Liver (tissue), 8 donors: ENCODE measurements at regions not wholly inside any gene's neighbourhood (a gene's known extent, or its start where the extent isn't known, plus 50 kb on each side); places are given as distances from the start of the nearest gene placed in this dataset.

Experiments
- DNase-seq: peaks from one replicate; pipeline ENCODE4 v3.0.0-alpha.2; 2017; ENCODE audit warnings: low spot score
- H3K27ac ChIP-seq, 2 donors: one replicate each; pipeline ENCODE4 v1.7.0; 2013; ENCODE audit warnings: inconsistent platforms in 2 of 2, low read length in 2 of 2, control low read depth in 1 of 2, low read depth in 1 of 2, mild to moderate bottlenecking in 1 of 2
- H3K27me3 ChIP-seq, 4 donors: one replicate each; pipeline versions ENCODE4 v1.6.1 to v1.7.0; 2013; ENCODE audit warnings: low read length in 3 of 4, inconsistent platforms in 1 of 4, mild to moderate bottlenecking in 1 of 4, moderate library complexity in 1 of 4; ENCODE audit not compliant: control insufficient read depth in 4 of 4, insufficient read depth in 4 of 4
- H3K36me3 ChIP-seq, 4 donors: one replicate each; pipeline versions ENCODE4 v1.6.1 to v1.7.0; 2013; ENCODE audit warnings: low read length in 3 of 4, mild to moderate bottlenecking in 3 of 4, low read depth in 1 of 4, moderate library complexity in 1 of 4; ENCODE audit not compliant: control insufficient read depth in 4 of 4, insufficient read depth in 3 of 4
- H3K4me1 ChIP-seq, 4 donors: one replicate each; pipeline versions ENCODE4 v1.6.1 to v1.7.0; 2013; ENCODE audit warnings: low read length in 3 of 4, mild to moderate bottlenecking in 3 of 4, moderate library complexity in 1 of 4; ENCODE audit not compliant: control insufficient read depth in 4 of 4, insufficient read depth in 4 of 4
- H3K4me3 ChIP-seq, 3 donors: one replicate each; pipeline versions ENCODE4 v1.6.1 to v1.7.0; 2013; ENCODE audit warnings: low read length in 3 of 3, control low read depth in 1 of 3, low read depth in 1 of 3, mild to moderate bottlenecking in 1 of 3
- H3K9ac ChIP-seq, 2 donors: one replicate each; pipeline ENCODE4 v1.7.0; 2013; ENCODE audit warnings: low read length in 2 of 2, mild to moderate bottlenecking in 2 of 2, moderate library complexity in 2 of 2, control low read depth in 1 of 2, low read depth in 1 of 2
- H3K9me3 ChIP-seq, 4 donors: one replicate each; pipeline versions ENCODE4 v1.6.1 to v1.7.0; 2013; ENCODE audit warnings: low read length in 3 of 4; ENCODE audit not compliant: control insufficient read depth in 4 of 4
- ATF3 ChIP-seq: IDR thresholded peaks from 2 replicates; pipeline ENCODE4 v1.6.1; 2016; ENCODE audit warnings: antibody characterized with exemption
- CTCF ChIP-seq: fragments of 150-350 bp; IDR thresholded peaks from 2 replicates; pipeline ENCODE4 v1.5.1; 2017; ENCODE audit warnings: improper control_type of control experiment, low read depth, low read length; ENCODE audit not compliant: missing input control
- EGR1 ChIP-seq, 2 donors: IDR thresholded peaks; 2 replicates each; pipeline ENCODE4 v1.6.1; 2016 to 2018; ENCODE audit warnings: antibody characterized with exemption in 2 of 2, low read depth in 2 of 2
- FOXA1 ChIP-seq: IDR thresholded peaks from 2 replicates; pipeline ENCODE4 v1.6.1; 2016; ENCODE audit warnings: antibody characterized with exemption
- FOXA2 ChIP-seq: IDR thresholded peaks from 2 replicates; pipeline ENCODE4 v1.6.1; 2016; ENCODE audit warnings: antibody characterized with exemption
- GABPA ChIP-seq, 2 donors: IDR thresholded peaks in 1 of 2; conservative IDR thresholded peaks in 1 of 2; 2 replicates each; pipeline ENCODE4 v1.6.1; 2016; ENCODE audit warnings: antibody characterized with exemption in 2 of 2, mild to moderate bottlenecking in 1 of 2, moderate library complexity in 1 of 2
- HNF4A ChIP-seq, 2 donors: conservative IDR thresholded peaks; 2 replicates each; pipeline ENCODE4 v1.6.1; 2016; ENCODE audit warnings: antibody characterized with exemption in 2 of 2, mild to moderate bottlenecking in 2 of 2
- JUND ChIP-seq, 2 donors: IDR thresholded peaks; 2 replicates each; pipeline ENCODE4 v1.6.1; 2016; ENCODE audit warnings: antibody characterized with exemption in 2 of 2
- MAX ChIP-seq: IDR thresholded peaks from 2 replicates; pipeline ENCODE4 v1.6.1; 2016; ENCODE audit warnings: antibody characterized with exemption
- NR2F2 ChIP-seq: IDR thresholded peaks from 2 replicates; pipeline ENCODE4 v1.6.1; 2016; ENCODE audit warnings: antibody characterized with exemption
- RAD21 ChIP-seq, 2 donors: IDR thresholded peaks; 2 replicates each; pipeline ENCODE4 v1.6.1; 2016; ENCODE audit warnings: antibody characterized with exemption in 2 of 2, mild to moderate bottlenecking in 2 of 2
- REST ChIP-seq: IDR thresholded peaks from 2 replicates; pipeline ENCODE4 v1.6.1; 2016; ENCODE audit warnings: antibody characterized with exemption, mild to moderate bottlenecking
- RXRA ChIP-seq, 2 donors: IDR thresholded peaks; 2 replicates each; pipeline ENCODE4 v1.6.1; 2017 to 2018; ENCODE audit warnings: antibody characterized with exemption in 2 of 2, mild to moderate bottlenecking in 1 of 2
- SP1 ChIP-seq: IDR thresholded peaks from 2 replicates; pipeline ENCODE4 v1.6.1; 2018; ENCODE audit warnings: antibody characterized with exemption, mild to moderate bottlenecking
- TAF1 ChIP-seq: conservative IDR thresholded peaks from 2 replicates; pipeline ENCODE4 v1.6.1; 2016; ENCODE audit warnings: antibody characterized with exemption, mild to moderate bottlenecking
- ZBTB33 ChIP-seq: IDR thresholded peaks from 2 replicates; pipeline ENCODE4 v1.6.1; 2016; ENCODE audit warnings: antibody characterized with exemption
- WGBS: extraction: QIAGEN DNeasy Blood & Tissue Kit; methylation state at CpG from one replicate; pipeline ENCODE4 v1.1.7; 2013; 5-methylcytosine and 5-hydroxymethylcytosine counted together
- donor health status: healthy.
- donor health status: healthy.
- donor health status: healthy.
- donor health status: healthy.
- donor health status: healthy.

GRCh38 chr15:35827911-35828310, 281.9 kb upstream of the DPH6 start:
- Histone ChIP-seq H3K27ac (no peak overlapping the region), H3K27me3 (no peaks in the 10 kb centered on the region), H3K9ac (no peak overlapping the region), H3K4me3 (no peak overlapping the region), H3K4me1 (peaks cover 0 to 2% (median 0%) of the 10 kb centered on the region in 4 donors), H3K36me3 (no peaks in the 10 kb centered on the region), H3K9me3 (no peaks in the 10 kb centered on the region)
- TF ChIP-seq ATF3: no peak
- no peak for TF ChIP-seq JUND (IDR thresholded peaks at IDR 0.05)
- TF ChIP-seq RAD21 (IDR thresholded peaks at IDR 0.05): no peak
- TF ChIP-seq NR2F2: no peak
- no peak for TF ChIP-seq ZBTB33
- no peak for TF ChIP-seq FOXA2
- no peak for TF ChIP-seq HNF4A (conservative IDR thresholded peaks at IDR 0.05)
- TF ChIP-seq FOXA1: no peak
- no peak for TF ChIP-seq RXRA (IDR thresholded peaks at IDR 0.05)
- TF ChIP-seq REST: no peak
- TF ChIP-seq TAF1: no peak
- WGBS: 60% methylated on average over 3 of the region's 3 CpGs
- no peak for DNase-seq

- Histone ChIP-seq H3K4me1 (no peaks in the 10 kb centered on the region), H3K9ac (no peak overlapping the region)
Measured at GRCh38 chr15:35833581-35833980, 287.6 kb upstream of the DPH6 start.

More at GRCh38 chr15:35833581-35833980, 287.6 kb upstream of the DPH6 start:
- Histone ChIP-seq H3K9me3 (no peaks in the 10 kb centered on the region), H3K27ac (no peak overlapping the region), H3K36me3 (no peaks in the 10 kb centered on the region), H3K27me3 (no peaks in the 10 kb centered on the region), H3K4me3 (no peak overlapping the region)
- 93% methylated on average over 1 of the region's 1 CpG for WGBS
- TF ChIP-seq HNF4A (conservative IDR thresholded peaks at IDR 0.05): no peak
- no peak for TF ChIP-seq REST
- TF ChIP-seq JUND (IDR thresholded peaks at IDR 0.05): no peak
- TF ChIP-seq EGR1 (IDR thresholded peaks at IDR 0.05; ENCODE audit: low read depth in 2 of 2): no peak
- TF ChIP-seq MAX: no peak
- no peak for TF ChIP-seq CTCF
- no peak for TF ChIP-seq TAF1
- TF ChIP-seq NR2F2: no peak
- no peak for TF ChIP-seq SP1
- no peak for TF ChIP-seq GABPA (IDR thresholded peaks at IDR 0.05 in 1 of 2, conservative IDR thresholded peaks at IDR 0.05 in 1 of 2)
- TF ChIP-seq RXRA (IDR thresholded peaks at IDR 0.05): no peak
- TF ChIP-seq ATF3: no peak
- no peak for DNase-seq
